ENCODE measurements at regions not wholly inside any gene's neighbourhood (a gene's known extent, or its start where the extent isn't known, plus 50 kb on each side); places are given as distances from the start of the nearest gene placed in this dataset.
"Not testable (repeated sequence)": the region's sequence is repeated elsewhere in the genome, so short reads cannot be mapped to it uniquely, and the experiment has no call there.

GRCh38 chr6:145544041-145544440 is 191.3 kb downstream of the EPM2A start:
- DNase-seq (ENCODE audit: low read depth in 2 of 2) = no peak

- DNase-seq (ENCODE audit: low read depth in 2 of 2) = no peak
These were observed 190.8 kb downstream of the EPM2A start for GRCh38 chr6:145544514-145544913.

GRCh38 chr6:145546265-145546664 is 189.1 kb downstream of the EPM2A start:
- no peak for DNase-seq (ENCODE audit: low read depth in 2 of 2)

GRCh38 chr6:145547594-145548335 is 187.6 kb downstream of the EPM2A start:
- no peak for DNase-seq (ENCODE audit: low read depth in 2 of 2)

GRCh38 chr6:145548933-145549648 is 186.2 kb downstream of the EPM2A start:
- DNase-seq (ENCODE audit: low read depth in 2 of 2) = no peak

GRCh38 chr6:145551164-145551563 is 184.2 kb downstream of the EPM2A start:
- DNase-seq (ENCODE audit: low read depth in 2 of 2) = no peak

- DNase-seq (ENCODE audit: low read depth in 2 of 2) = no peak
These were observed 180.2 kb downstream of the EPM2A start for GRCh38 chr6:145555084-145555483.

- no peak for DNase-seq (ENCODE audit: low read depth in 2 of 2)
These were observed 177.8 kb downstream of the EPM2A start for GRCh38 chr6:145557474-145557873.

- DNase-seq (ENCODE audit: low read depth in 2 of 2) = no peak
These were observed 175.5 kb downstream of the EPM2A start for GRCh38 chr6:145559836-145560235.

GRCh38 chr6:145561095-145562072 is 173.9 kb downstream of the EPM2A start:
- no peak for DNase-seq (ENCODE audit: low read depth in 2 of 2)

GRCh38 chr6:145562771-145563615 is 172.3 kb downstream of the EPM2A start:
- DNase-seq (ENCODE audit: low read depth in 2 of 2) = no peak

- DNase-seq (ENCODE audit: low read depth in 2 of 2) = no peak
These were observed 170.8 kb downstream of the EPM2A start for GRCh38 chr6:145564553-145564952.

GRCh38 chr6:145567684-145568252 is 167.6 kb downstream of the EPM2A start:
- no peak for DNase-seq (ENCODE audit: low read depth in 2 of 2)

- DNase-seq (ENCODE audit: low read depth in 2 of 2) = no peak
These were observed 166.2 kb downstream of the EPM2A start for GRCh38 chr6:145569140-145569539.

- DNase-seq (ENCODE audit: low read depth in 2 of 2) = not testable (repeated sequence)
These were observed 165.0 kb downstream of the EPM2A start for GRCh38 chr6:145570336-145570735.

- DNase-seq (ENCODE audit: low read depth in 2 of 2) = not testable (repeated sequence)
These were observed 161.1 kb downstream of the EPM2A start for GRCh38 chr6:145574269-145574668.

Data from stimulated activated CD8-positive, alpha-beta memory T cell treated with anti-CD3 and anti-CD28 coated beads, Interleukin-15, amount 100 ng/mL, for 4 hours (primary cell).